ENCODE measurements at regions not wholly inside any gene's neighbourhood (a gene's known extent, or its start where the extent isn't known, plus 50 kb on each side); places are given as distances from the start of the nearest gene placed in this dataset.

- Mint-ChIP-seq H3K27me3 (peaks cover 6% of the 10 kb centered on the region), H3K36me3 (no peaks in the 10 kb centered on the region), H3K4me3 (no peak overlapping the region), H3K27ac (no peak overlapping the region), H3K4me1 (peaks cover 2% of the 10 kb centered on the region), H3K9me3 (no peaks in the 10 kb centered on the region)
- POLR2A ChIA-PET, result no interaction called here
- no peak for DNase-seq
- ATAC-seq (ENCODE audit: low read depth), result no peak
Observed at GRCh38 chr18:57921708-57922107, 118.6 kb upstream of the ATP8B1 start.

GRCh38 chr18:57920036-57920435, 116.9 kb upstream of the ATP8B1 start:
- peaks cover 6% of the 10 kb centered on the region for H3K27me3 Mint-ChIP-seq
- DNase-seq (no peak), ATAC-seq (ENCODE audit: low read depth) (no peak)
- POLR2A ChIA-PET, result no interaction called here
- no peak overlapping the region for H3K27ac Mint-ChIP-seq
- H3K36me3 Mint-ChIP-seq, result no peaks in the 10 kb centered on the region
- H3K9me3 Mint-ChIP-seq, result no peaks in the 10 kb centered on the region
- no peak overlapping the region for H3K4me3 Mint-ChIP-seq
- peaks cover 14% of the 10 kb centered on the region for H3K4me1 Mint-ChIP-seq

- Mint-ChIP-seq H3K4me3 (no peak overlapping the region), H3K9me3 (no peaks in the 10 kb centered on the region), H3K27ac (no peak overlapping the region), H3K4me1 (peaks cover 14% of the 10 kb centered on the region), H3K36me3 (no peaks in the 10 kb centered on the region), H3K27me3 (peaks cover 12% of the 10 kb centered on the region)
- POLR2A ChIA-PET, result no interaction called here
- DNase-seq (no peak), ATAC-seq (ENCODE audit: low read depth) (no peak)
Observed at GRCh38 chr18:57918601-57919000, 115.5 kb upstream of the ATP8B1 start.

- H3K27ac Mint-ChIP-seq, result no peak overlapping the region
- H3K4me1 Mint-ChIP-seq, result peaks cover 14% of the 10 kb centered on the region
- H3K9me3 Mint-ChIP-seq, result no peaks in the 10 kb centered on the region
- ATAC-seq (ENCODE audit: low read depth) (no peak), DNase-seq (no peak)
- no peaks in the 10 kb centered on the region for H3K36me3 Mint-ChIP-seq
- H3K27me3 Mint-ChIP-seq, result peaks cover 16% of the 10 kb centered on the region
- H3K4me3 Mint-ChIP-seq, result no peak overlapping the region
- POLR2A ChIA-PET, result no interaction called here
Observed at GRCh38 chr18:57916684-57917083, 113.6 kb upstream of the ATP8B1 start.

GRCh38 chr18:57915865-57916582, 112.9 kb upstream of the ATP8B1 start:
- H3K27ac Mint-ChIP-seq, result peak overlapping the region; percentile 56
- ATAC-seq (ENCODE audit: low read depth) (peak; percentile 96), DNase-seq (peak; percentile 47)
- no peaks in the 10 kb centered on the region for H3K9me3 Mint-ChIP-seq
- H3K4me1 Mint-ChIP-seq, result peaks cover 14% of the 10 kb centered on the region
- POLR2A ChIA-PET, result no interaction called here
- H3K4me3 Mint-ChIP-seq, result peak overlapping the region; percentile 11
- peaks cover 16% of the 10 kb centered on the region for H3K27me3 Mint-ChIP-seq
- H3K36me3 Mint-ChIP-seq, result no peaks in the 10 kb centered on the region

GRCh38 chr18:57915248-57915647, 112.1 kb upstream of the ATP8B1 start:
- Mint-ChIP-seq H3K4me1 (peaks cover 14% of the 10 kb centered on the region), H3K9me3 (no peaks in the 10 kb centered on the region), H3K27ac (no peak overlapping the region), H3K27me3 (peaks cover 16% of the 10 kb centered on the region), H3K36me3 (no peaks in the 10 kb centered on the region), H3K4me3 (no peak overlapping the region)
- POLR2A ChIA-PET, result no interaction called here
- DNase-seq, result no peak
- ATAC-seq (ENCODE audit: low read depth), result no peak

- ATAC-seq (ENCODE audit: low read depth), result no peak
- H3K27me3 Mint-ChIP-seq, result peaks cover 17% of the 10 kb centered on the region
- no peak overlapping the region for H3K4me3 Mint-ChIP-seq
- POLR2A ChIA-PET, result no interaction called here
- no peak for DNase-seq
- H3K9me3 Mint-ChIP-seq, result no peaks in the 10 kb centered on the region
- no peak overlapping the region for H3K27ac Mint-ChIP-seq
- peaks cover 14% of the 10 kb centered on the region for H3K4me1 Mint-ChIP-seq
- H3K36me3 Mint-ChIP-seq, result no peaks in the 10 kb centered on the region
Observed at GRCh38 chr18:57913686-57914085, 110.6 kb upstream of the ATP8B1 start.

GRCh38 chr18:57910817-57911216, 107.7 kb upstream of the ATP8B1 start:
- no peaks in the 10 kb centered on the region for H3K9me3 Mint-ChIP-seq
- H3K27me3 Mint-ChIP-seq, result peaks cover 24% of the 10 kb centered on the region
- no peaks in the 10 kb centered on the region for H3K36me3 Mint-ChIP-seq
- no peak overlapping the region for H3K4me3 Mint-ChIP-seq
- ATAC-seq (ENCODE audit: low read depth), result no peak
- POLR2A ChIA-PET, result no interaction called here
- DNase-seq, result no peak
- peaks cover 4% of the 10 kb centered on the region for H3K4me1 Mint-ChIP-seq
- H3K27ac Mint-ChIP-seq, result no peak overlapping the region

GRCh38 chr18:57910134-57910533, 107.0 kb upstream of the ATP8B1 start:
- no peaks in the 10 kb centered on the region for H3K4me1 Mint-ChIP-seq
- peaks cover 24% of the 10 kb centered on the region for H3K27me3 Mint-ChIP-seq
- H3K36me3 Mint-ChIP-seq, result no peaks in the 10 kb centered on the region
- no peaks in the 10 kb centered on the region for H3K9me3 Mint-ChIP-seq
- no peak overlapping the region for H3K4me3 Mint-ChIP-seq
- DNase-seq, result no peak
- no peak overlapping the region for H3K27ac Mint-ChIP-seq
- ATAC-seq (ENCODE audit: low read depth), result no peak
- POLR2A ChIA-PET, result no interaction called here

- no peak for DNase-seq
- H3K4me1 Mint-ChIP-seq, result no peaks in the 10 kb centered on the region
- peaks cover 23% of the 10 kb centered on the region for H3K27me3 Mint-ChIP-seq
- H3K4me3 Mint-ChIP-seq, result no peak overlapping the region
- no peak for ATAC-seq (ENCODE audit: low read depth)
- POLR2A ChIA-PET, result no interaction called here
- H3K36me3 Mint-ChIP-seq, result no peaks in the 10 kb centered on the region
- H3K27ac Mint-ChIP-seq, result no peak overlapping the region
- H3K9me3 Mint-ChIP-seq, result no peaks in the 10 kb centered on the region
Observed at GRCh38 chr18:57909620-57910019, 106.5 kb upstream of the ATP8B1 start.

- POLR2A ChIA-PET, result no interaction called here
- ATAC-seq (ENCODE audit: low read depth), result no peak
- Mint-ChIP-seq H3K4me3 (no peak overlapping the region), H3K27ac (no peak overlapping the region), H3K36me3 (no peaks in the 10 kb centered on the region), H3K27me3 (peaks cover 17% of the 10 kb centered on the region), H3K4me1 (no peaks in the 10 kb centered on the region), H3K9me3 (no peaks in the 10 kb centered on the region)
- DNase-seq, result no peak
Observed at GRCh38 chr18:57908092-57908491, 105.0 kb upstream of the ATP8B1 start.

GRCh38 chr18:57907550-57907949, 104.4 kb upstream of the ATP8B1 start:
- Mint-ChIP-seq H3K4me3 (no peak overlapping the region), H3K27ac (no peak overlapping the region), H3K27me3 (peaks cover 14% of the 10 kb centered on the region), H3K9me3 (no peaks in the 10 kb centered on the region), H3K4me1 (no peaks in the 10 kb centered on the region), H3K36me3 (no peaks in the 10 kb centered on the region)
- ATAC-seq (ENCODE audit: low read depth), result no peak
- DNase-seq, result no peak
- POLR2A ChIA-PET, result no interaction called here

GRCh38 chr18:57906852-57907251, 103.7 kb upstream of the ATP8B1 start:
- Mint-ChIP-seq H3K4me1 (no peaks in the 10 kb centered on the region), H3K4me3 (no peak overlapping the region), H3K27me3 (peaks cover 14% of the 10 kb centered on the region), H3K27ac (no peak overlapping the region), H3K9me3 (no peaks in the 10 kb centered on the region), H3K36me3 (no peaks in the 10 kb centered on the region)
- POLR2A ChIA-PET, result no interaction called here
- no peak for ATAC-seq (ENCODE audit: low read depth)
- no peak for DNase-seq

GRCh38 chr18:57904535-57904934, 101.4 kb upstream of the ATP8B1 start:
- POLR2A ChIA-PET, result no interaction called here
- no peak overlapping the region for H3K4me3 Mint-ChIP-seq
- no peak for DNase-seq
- peaks cover 10% of the 10 kb centered on the region for H3K27me3 Mint-ChIP-seq
- no peaks in the 10 kb centered on the region for H3K36me3 Mint-ChIP-seq
- no peak for ATAC-seq (ENCODE audit: low read depth)
- no peak overlapping the region for H3K27ac Mint-ChIP-seq
- no peaks in the 10 kb centered on the region for H3K9me3 Mint-ChIP-seq
- no peaks in the 10 kb centered on the region for H3K4me1 Mint-ChIP-seq

GRCh38 chr18:57902721-57903120, 99.6 kb upstream of the ATP8B1 start:
- Mint-ChIP-seq H3K4me3 (no peak overlapping the region), H3K4me1 (no peaks in the 10 kb centered on the region), H3K9me3 (no peaks in the 10 kb centered on the region), H3K27me3 (peaks cover 5% of the 10 kb centered on the region), H3K27ac (no peak overlapping the region), H3K36me3 (no peaks in the 10 kb centered on the region)
- POLR2A ChIA-PET, result no interaction called here
- no peak for DNase-seq
- no peak for ATAC-seq (ENCODE audit: low read depth)

Measured in activated naive CD8-positive, alpha-beta T cell treated with anti-CD3 and anti-CD28 coated beads, Interleukin-2, amount 10 ng/mL, durations not matched to agents 7 days and 5 days (primary cell).